Trophoblast cell (in vitro differentiated cells and primary cell): ENCODE measurements at regions not wholly inside any gene's neighbourhood (a gene's known extent, or its start where the extent isn't known, plus 50 kb on each side); places are given as distances from the start of the nearest gene placed in this dataset.

Experiments
- DNase-seq, 2 donors: peaks; one replicate each; pipeline ENCODE4 v3.0.0-alpha.2; 2016
- H2AFZ ChIP-seq: 2 replicates; pipeline ENCODE4 v1.6.1; 2013; ENCODE audit warnings: low read length, moderate library complexity, mild to moderate bottlenecking; ENCODE audit not compliant: insufficient read depth, poor library complexity
- H2AK5ac ChIP-seq: 2 replicates; pipeline ENCODE4 v1.6.1; 2013; ENCODE audit warnings: mild to moderate bottlenecking, low read length
- H2BK120ac ChIP-seq: 2 replicates; pipeline ENCODE4 v1.6.1; 2013; ENCODE audit warnings: low read length, mild to moderate bottlenecking, moderate library complexity; ENCODE audit not compliant: insufficient read depth, poor library complexity
- H2BK12ac ChIP-seq: 2 replicates; pipeline ENCODE4 v1.6.1; 2013; ENCODE audit warnings: mild to moderate bottlenecking, low read length, moderate library complexity
- H2BK5ac ChIP-seq: 2 replicates; pipeline ENCODE4 v1.6.1; 2013; ENCODE audit warnings: low read length, low read depth, moderate library complexity, mild to moderate bottlenecking; ENCODE audit not compliant: poor library complexity
- H3K14ac ChIP-seq: 2 replicates; pipeline ENCODE4 v1.6.1; 2013; ENCODE audit warnings: mild to moderate bottlenecking, low read length
- H3K18ac ChIP-seq: 2 replicates; pipeline ENCODE4 v1.6.1; 2013; ENCODE audit warnings: mild to moderate bottlenecking, low read length
- H3K23ac ChIP-seq: 2 replicates; pipeline ENCODE4 v1.6.1; 2013; ENCODE audit warnings: low read length
- H3K27ac ChIP-seq: 2 replicates; pipeline ENCODE4 v1.5.1; 2013; ENCODE audit warnings: low read depth, mild to moderate bottlenecking, inconsistent platforms, low read length, moderate library complexity
- H3K27me3 ChIP-seq: 2 replicates; pipeline ENCODE4 v1.6.1; 2013; ENCODE audit warnings: inconsistent platforms, mild to moderate bottlenecking, low read length, moderate library complexity; ENCODE audit not compliant: insufficient read depth
- H3K36me3 ChIP-seq, 2 experiments: 1 replicate in 1 of 2; 2 replicates in 1 of 2; pipeline ENCODE4 v1.6.1; 2013; ENCODE audit warnings: low read length in 2 of 2, mild to moderate bottlenecking in 2 of 2, moderate library complexity in 1 of 2; ENCODE audit not compliant: insufficient read depth in 2 of 2, control insufficient read depth in 1 of 2
- H3K4ac ChIP-seq: 2 replicates; pipeline ENCODE4 v1.6.1; 2013; ENCODE audit warnings: low read depth, mild to moderate bottlenecking, low read length, moderate library complexity
- H3K4me1 ChIP-seq, 2 experiments: 1 replicate in 1 of 2; 2 replicates in 1 of 2; pipeline ENCODE4 v1.6.1; 2013; ENCODE audit warnings: low read length in 2 of 2, mild to moderate bottlenecking in 2 of 2, moderate library complexity in 1 of 2; ENCODE audit not compliant: insufficient read depth in 2 of 2, control insufficient read depth in 1 of 2
- H3K4me2 ChIP-seq: 2 replicates; pipeline ENCODE4 v1.6.1; 2013; ENCODE audit warnings: inconsistent platforms, mild to moderate bottlenecking, low read length, moderate library complexity
- H3K4me3 ChIP-seq: 2 replicates; pipeline ENCODE4 v1.5.1; 2013; ENCODE audit warnings: mild to moderate bottlenecking, low read depth, low read length, inconsistent platforms
- H3K79me1 ChIP-seq: one replicate; pipeline ENCODE4 v1.6.1; 2013; ENCODE audit warnings: low read length
- H3K79me2 ChIP-seq: 2 replicates; pipeline ENCODE4 v1.6.1; 2013; ENCODE audit warnings: low read length, mild to moderate bottlenecking; ENCODE audit not compliant: control insufficient read depth, insufficient read depth, poor library complexity
- H3K9ac ChIP-seq: 2 replicates; pipeline ENCODE4 v1.6.1; 2013; ENCODE audit warnings: mild to moderate bottlenecking, low read length
- H3K9me3 ChIP-seq: 2 replicates; pipeline ENCODE4 v1.6.1; 2013; ENCODE audit warnings: low read depth, mild to moderate bottlenecking, control low read depth, inconsistent platforms, low read length; ENCODE audit not compliant: insufficient read depth
- H4K12ac ChIP-seq: 2 replicates; pipeline ENCODE4 v1.6.1; 2013; ENCODE audit warnings: low read depth, mild to moderate bottlenecking, low read length, moderate library complexity
- H4K8ac ChIP-seq: 2 replicates; pipeline ENCODE4 v1.6.1; 2013; ENCODE audit warnings: low read depth, mild to moderate bottlenecking, low read length, moderate library complexity
- H4K91ac ChIP-seq: one replicate; pipeline ENCODE4 v1.6.1; 2013; ENCODE audit warnings: low read depth, mild to moderate bottlenecking, low read length, moderate library complexity
- WGBS: extraction: QIAGEN DNeasy Blood & Tissue Kit; methylation state at CpG from one replicate; pipeline ENCODE4 v1.1.7; 2013; ENCODE audit warnings: missing lambda C conversion rate; ENCODE audit not compliant: insufficient read length, insufficient coverage; ENCODE audit errors: extremely low coverage; 5-methylcytosine and 5-hydroxymethylcytosine counted together

- WGBS, result no CpG with 5 or more reads among the region's 3 CpGs
- no peak overlapping the region for H3K4me3 ChIP-seq
- no peaks in the 10 kb centered on the region for H3K9me3 ChIP-seq
- H3K23ac ChIP-seq, result no peak overlapping the region
- no peak overlapping the region for H3K18ac ChIP-seq
- H2BK12ac ChIP-seq, result no peak overlapping the region
- H4K12ac ChIP-seq, result no peak overlapping the region
- H3K27ac ChIP-seq, result no peak overlapping the region
- no peaks in the 10 kb centered on the region for H3K79me2 ChIP-seq
- no peak overlapping the region for H4K91ac ChIP-seq
- no peak overlapping the region for H3K4ac ChIP-seq
- no peak overlapping the region for H2AFZ ChIP-seq
- H2BK120ac ChIP-seq, result no peak overlapping the region
- no peaks in the 10 kb centered on the region for H3K27me3 ChIP-seq
- no peaks in the 10 kb centered on the region for H3K36me3 ChIP-seq
- H3K79me1 ChIP-seq, result no peaks in the 10 kb centered on the region
- no peak overlapping the region for H3K9ac ChIP-seq
- H3K14ac ChIP-seq, result no peak overlapping the region
- no peak overlapping the region for H2BK5ac ChIP-seq
- H3K4me1 ChIP-seq, result no peaks in the 10 kb centered on the region
- H2AK5ac ChIP-seq, result no peak overlapping the region
- no peak overlapping the region for H4K8ac ChIP-seq
- no peak overlapping the region for H3K4me2 ChIP-seq
- no peak for DNase-seq
These were observed 908.6 kb downstream of the TRHDE start for GRCh38 chr12:73180734-73181133.

GRCh38 chr12:73181244-73181643 lies 909.1 kb downstream of the TRHDE start:
- no peak overlapping the region for H4K8ac ChIP-seq
- no peak overlapping the region for H3K4ac ChIP-seq
- H4K12ac ChIP-seq, result no peak overlapping the region
- no peak overlapping the region for H2BK5ac ChIP-seq
- no peak overlapping the region for H3K4me3 ChIP-seq
- DNase-seq, result no peak
- no peak overlapping the region for H3K23ac ChIP-seq
- no CpG with 5 or more reads among the region's 7 CpGs for WGBS
- no peaks in the 10 kb centered on the region for H3K27me3 ChIP-seq
- no peak overlapping the region for H3K27ac ChIP-seq
- no peak overlapping the region for H3K18ac ChIP-seq
- H3K36me3 ChIP-seq, result no peaks in the 10 kb centered on the region
- H3K79me2 ChIP-seq, result no peaks in the 10 kb centered on the region
- no peak overlapping the region for H3K4me2 ChIP-seq
- H2BK12ac ChIP-seq, result no peak overlapping the region
- H2BK120ac ChIP-seq, result no peak overlapping the region
- H3K9me3 ChIP-seq, result no peaks in the 10 kb centered on the region
- H3K9ac ChIP-seq, result no peak overlapping the region
- H2AK5ac ChIP-seq, result no peak overlapping the region
- no peaks in the 10 kb centered on the region for H3K79me1 ChIP-seq
- H4K91ac ChIP-seq, result no peak overlapping the region
- H2AFZ ChIP-seq, result no peak overlapping the region
- no peaks in the 10 kb centered on the region for H3K4me1 ChIP-seq
- H3K14ac ChIP-seq, result no peak overlapping the region

GRCh38 chr12:73185403-73185802 lies 913.2 kb downstream of the TRHDE start:
- H2BK12ac ChIP-seq, result no peak overlapping the region
- no peak overlapping the region for H3K23ac ChIP-seq
- H3K14ac ChIP-seq, result no peak overlapping the region
- H3K4me1 ChIP-seq, result no peaks in the 10 kb centered on the region
- no CpG with 5 or more reads among the region's 1 CpG for WGBS
- H3K79me2 ChIP-seq, result no peaks in the 10 kb centered on the region
- no peaks in the 10 kb centered on the region for H3K79me1 ChIP-seq
- no peak overlapping the region for H4K8ac ChIP-seq
- no peaks in the 10 kb centered on the region for H3K36me3 ChIP-seq
- no peak overlapping the region for H3K4ac ChIP-seq
- H3K27me3 ChIP-seq, result no peaks in the 10 kb centered on the region
- H3K4me3 ChIP-seq, result no peak overlapping the region
- no peaks in the 10 kb centered on the region for H3K9me3 ChIP-seq
- H3K27ac ChIP-seq, result no peak overlapping the region
- H4K91ac ChIP-seq, result no peak overlapping the region
- no peak overlapping the region for H3K9ac ChIP-seq
- H3K4me2 ChIP-seq, result no peak overlapping the region
- H3K18ac ChIP-seq, result no peak overlapping the region
- no peak overlapping the region for H2BK120ac ChIP-seq
- H2AK5ac ChIP-seq, result no peak overlapping the region
- H2BK5ac ChIP-seq, result no peak overlapping the region
- H2AFZ ChIP-seq, result no peak overlapping the region
- H4K12ac ChIP-seq, result no peak overlapping the region
- no peak for DNase-seq

- Histone ChIP-seq H3K27ac (no peak overlapping the region), H3K18ac (no peak overlapping the region), H2BK12ac (no peak overlapping the region), H2BK120ac (no peak overlapping the region), H3K27me3 (no peaks in the 10 kb centered on the region), H2BK5ac (no peak overlapping the region), H3K4me1 (no peaks in the 10 kb centered on the region), H4K8ac (no peak overlapping the region), H3K79me1 (no peaks in the 10 kb centered on the region), H3K4ac (no peak overlapping the region), H3K23ac (no peak overlapping the region), H2AK5ac (no peak overlapping the region), H3K14ac (no peak overlapping the region), H4K91ac (no peak overlapping the region), H4K12ac (no peak overlapping the region), H3K9me3 (no peaks in the 10 kb centered on the region), H3K36me3 (no peaks in the 10 kb centered on the region), H2AFZ (no peak overlapping the region), H3K79me2 (no peaks in the 10 kb centered on the region), H3K9ac (no peak overlapping the region), H3K4me2 (no peak overlapping the region), H3K4me3 (no peak overlapping the region)
- no peak for DNase-seq
- WGBS, result no CpG with 5 or more reads among the region's 2 CpGs
These were observed 914.1 kb downstream of the TRHDE start for GRCh38 chr12:73186272-73186671.
